PC-9 (cell line): ENCODE measurements at regions not wholly inside any gene's neighbourhood (a gene's known extent, or its start where the extent isn't known, plus 50 kb on each side); places are given as distances from the start of the nearest gene placed in this dataset.

Source experiments
- CTCF ChIP-seq: fragments of 200-600 bp; sonication (generic); conservative IDR thresholded peaks from 2 replicates; pipeline ENCODE4 v1.6.1; 2017; ENCODE audit warnings: mixed run types, antibody characterized with exemption, mild to moderate bottlenecking, moderate library complexity
- EZH2 ChIP-seq: fragments of 200-600 bp; sonication (generic); IDR thresholded peaks from 2 replicates; pipeline ENCODE4 v1.8.0; 2017; ENCODE audit warnings: antibody characterized with exemption, low read depth

GRCh38 chr1:79472067-79472656 is 465.6 kb upstream of the ADGRL4 start:
- TF ChIP-seq EZH2 (no peak), CTCF (no peak)
